Naive thymus-derived CD4-positive, alpha-beta T cell (primary cell): ENCODE measurements at regions not wholly inside any gene's neighbourhood (a gene's known extent, or its start where the extent isn't known, plus 50 kb on each side); places are given as distances from the start of the nearest gene placed in this dataset.

Source experiments
- ATAC-seq: fragments of 150-1000 bp; cut with Tn5 transposase; 2 replicates; pipeline ENCODE4 v1.10.0; 2021; ENCODE audit warnings: mild to moderate bottlenecking, moderate library complexity
- CTCF ChIA-PET: fragments of 350-600 bp; sonication (Branson Sonifier 250); formaldehyde crosslinking; loops from one replicate; lab custom pipeline; 2021; ENCODE audit warnings: antibody characterized with exemption; lab: Charles Lee
- POLR2A ChIA-PET: fragments of 350-600 bp; sonication (Branson Sonifier 250); formaldehyde crosslinking; loops from one replicate; lab custom pipeline; 2021; ENCODE audit warnings: antibody characterized with exemption, inconsistent platforms; lab: Charles Lee
- DNase-seq, 9 donors: peaks; one replicate each; pipeline versions ENCODE4 v3.0.0 to v3.0.0-alpha.2; 2020 to 2022; ENCODE audit warnings: mixed read lengths in 1 of 9
- H3K27ac ChIP-seq: one replicate; pipeline ENCODE4 v1.7.0; 2013; ENCODE audit warnings: mild to moderate bottlenecking, low read depth, low read length, moderate library complexity
- H3K27me3 ChIP-seq, 2 donors: one replicate each; pipeline ENCODE4 v1.7.0; 2013; ENCODE audit warnings: low read length in 2 of 2, mild to moderate bottlenecking in 2 of 2, moderate library complexity in 2 of 2; ENCODE audit not compliant: control insufficient read depth in 2 of 2, insufficient read depth in 2 of 2
- H3K36me3 ChIP-seq, 3 experiments: 1 replicate in 2 of 3; 2 replicates in 1 of 3; pipeline ENCODE4 v1.7.0; 2013; ENCODE audit warnings: low read length in 3 of 3, mild to moderate bottlenecking in 3 of 3, moderate library complexity in 1 of 3; ENCODE audit not compliant: insufficient read depth in 3 of 3, control insufficient read depth in 2 of 3
- H3K4me1 ChIP-seq, 2 donors: one replicate each; pipeline ENCODE4 v1.7.0; 2013; ENCODE audit warnings: low read length in 2 of 2, mild to moderate bottlenecking in 2 of 2, moderate library complexity in 1 of 2; ENCODE audit not compliant: control insufficient read depth in 2 of 2, insufficient read depth in 2 of 2
- H3K4me3 ChIP-seq: 2 replicates; pipeline ENCODE4 v1.7.0; 2013; ENCODE audit warnings: mild to moderate bottlenecking, low read length
- H3K9me3 ChIP-seq, 3 experiments: 1 replicate in 2 of 3; 2 replicates in 1 of 3; pipeline ENCODE4 v1.7.0; 2013; ENCODE audit warnings: low read length in 3 of 3; ENCODE audit not compliant: control insufficient read depth in 2 of 3
- H3K27ac Mint-ChIP-seq, 9 donors: one replicate each; pipeline ENCODE4 v1.8.0; 2020 to 2022; ENCODE audit warnings: mixed read lengths in 9 of 9, mild to moderate bottlenecking in 8 of 9, moderate library complexity in 5 of 9, inconsistent platforms in 2 of 9
- H3K27me3 Mint-ChIP-seq, 5 donors: one replicate each; pipeline ENCODE4 v1.8.0; 2021 to 2022; ENCODE audit warnings: mixed read lengths in 5 of 5, mild to moderate bottlenecking in 1 of 5
- H3K36me3 Mint-ChIP-seq, 5 donors: one replicate each; pipeline ENCODE4 v1.8.0; 2020 to 2022; ENCODE audit warnings: mixed read lengths in 5 of 5, mild to moderate bottlenecking in 3 of 5, inconsistent platforms in 1 of 5
- H3K4me1 Mint-ChIP-seq, 7 donors: one replicate each; pipeline ENCODE4 v1.8.0; 2020 to 2022; ENCODE audit warnings: mixed read lengths in 7 of 7, mild to moderate bottlenecking in 3 of 7, inconsistent platforms in 1 of 7
- H3K4me3 Mint-ChIP-seq, 10 donors: one replicate each; pipeline ENCODE4 v1.8.0; 2020 to 2022; ENCODE audit warnings: mild to moderate bottlenecking in 10 of 10, mixed read lengths in 10 of 10, moderate library complexity in 6 of 10, inconsistent platforms in 2 of 10
- H3K9me3 Mint-ChIP-seq, 11 donors: one replicate each; pipeline ENCODE4 v1.8.0; 2020 to 2022; ENCODE audit warnings: mixed read lengths in 11 of 11, mild to moderate bottlenecking in 4 of 11, inconsistent platforms in 1 of 11, moderate library complexity in 1 of 11
- intact Hi-C, 2 donors: fragments of 100-400 bp; cut with micrococcal nuclease; formaldehyde crosslinking; loops; one replicate each; pipeline ENCODE4 v1.15.1; 2023

GRCh38 chr3:145815707-145816413 is 345.1 kb downstream of the PLOD2 start:
- no peaks in the 10 kb centered on the region for H3K4me1 ChIP-seq
- no peak for ATAC-seq
- no peak overlapping the region for H3K27ac ChIP-seq
- H3K9me3 Mint-ChIP-seq = peaks cover 0 to 11% (median 3%) of the 10 kb centered on the region in 11 donors
- H3K27ac Mint-ChIP-seq = no peak overlapping the region
- H3K9me3 ChIP-seq = no peaks in the 10 kb centered on the region
- no peak overlapping the region for H3K4me3 Mint-ChIP-seq
- H3K4me3 ChIP-seq = no peak overlapping the region
- no peaks in the 10 kb centered on the region for H3K27me3 Mint-ChIP-seq
- H3K4me1 Mint-ChIP-seq = no peaks in the 10 kb centered on the region
- intact Hi-C loops = no loop called here
- DNase-seq = no peak
- H3K36me3 ChIP-seq = no peaks in the 10 kb centered on the region
- no peaks in the 10 kb centered on the region for H3K36me3 Mint-ChIP-seq
- ChIA-PET CTCF (no interaction called here), POLR2A (no interaction called here)
- no peaks in the 10 kb centered on the region for H3K27me3 ChIP-seq

- Histone ChIP-seq H3K27me3 (no peaks in the 10 kb centered on the region), H3K4me1 (no peaks in the 10 kb centered on the region), H3K36me3 (no peaks in the 10 kb centered on the region), H3K4me3 (no peak overlapping the region), H3K9me3 (no peaks in the 10 kb centered on the region), H3K27ac (no peak overlapping the region)
- Mint-ChIP-seq H3K4me3 (no peak overlapping the region), H3K36me3 (no peaks in the 10 kb centered on the region), H3K9me3 (peaks cover 0 to 11% (median 4%) of the 10 kb centered on the region in 11 donors), H3K27me3 (no peaks in the 10 kb centered on the region), H3K4me1 (no peaks in the 10 kb centered on the region), H3K27ac (no peak overlapping the region)
- CTCF ChIA-PET = no interaction called here
- DNase-seq = no peak
- ATAC-seq = no peak
- intact Hi-C loops = no loop called here
- POLR2A ChIA-PET = no interaction called here
Measured at GRCh38 chr3:145817870-145818483, 343.0 kb downstream of the PLOD2 start.

- no peak overlapping the region for H3K27ac ChIP-seq
- no peaks in the 10 kb centered on the region for H3K36me3 ChIP-seq
- intact Hi-C loops = no loop called here
- no peaks in the 10 kb centered on the region for H3K9me3 ChIP-seq
- H3K4me3 ChIP-seq = no peak overlapping the region
- Mint-ChIP-seq H3K27me3 (no peaks in the 10 kb centered on the region), H3K27ac (no peak overlapping the region), H3K4me1 (no peaks in the 10 kb centered on the region), H3K9me3 (peaks cover 2 to 15% (median 6%) of the 10 kb centered on the region in 11 donors), H3K4me3 (no peak overlapping the region), H3K36me3 (no peaks in the 10 kb centered on the region)
- CTCF ChIA-PET = no interaction called here
- no peaks in the 10 kb centered on the region for H3K4me1 ChIP-seq
- H3K27me3 ChIP-seq = no peaks in the 10 kb centered on the region
- POLR2A ChIA-PET = no interaction called here
- DNase-seq (no peak), ATAC-seq (no peak)
Measured at GRCh38 chr3:145820170-145820569, 340.8 kb downstream of the PLOD2 start.

- Histone ChIP-seq H3K4me1 (no peaks in the 10 kb centered on the region), H3K27ac (no peak overlapping the region), H3K36me3 (no peaks in the 10 kb centered on the region), H3K9me3 (no peaks in the 10 kb centered on the region), H3K4me3 (no peak overlapping the region), H3K27me3 (no peaks in the 10 kb centered on the region)
- Mint-ChIP-seq H3K4me1 (no peaks in the 10 kb centered on the region), H3K36me3 (no peaks in the 10 kb centered on the region), H3K27me3 (no peaks in the 10 kb centered on the region), H3K4me3 (no peak overlapping the region), H3K27ac (no peak overlapping the region), H3K9me3 (peaks cover 0 to 19% (median 0%) of the 10 kb centered on the region in 11 donors)
- DNase-seq (no peak), ATAC-seq (no peak)
- ChIA-PET CTCF (no interaction called here), POLR2A (no interaction called here)
- intact Hi-C loops = no loop called here
Measured at GRCh38 chr3:145842294-145842902, 318.6 kb downstream of the PLOD2 start.

- Mint-ChIP-seq H3K27me3 (no peaks in the 10 kb centered on the region), H3K36me3 (no peaks in the 10 kb centered on the region), H3K27ac (no peak overlapping the region), H3K4me1 (no peaks in the 10 kb centered on the region), H3K4me3 (no peak overlapping the region), H3K9me3 (peaks cover 0 to 14% (median 0%) of the 10 kb centered on the region in 11 donors)
- no peaks in the 10 kb centered on the region for H3K27me3 ChIP-seq
- no peak for DNase-seq
- no peaks in the 10 kb centered on the region for H3K4me1 ChIP-seq
- no peak for ATAC-seq
- no peaks in the 10 kb centered on the region for H3K36me3 ChIP-seq
- ChIA-PET POLR2A (no interaction called here), CTCF (no interaction called here)
- H3K27ac ChIP-seq = no peak overlapping the region
- no peak overlapping the region for H3K4me3 ChIP-seq
- intact Hi-C loops = no loop called here
- no peaks in the 10 kb centered on the region for H3K9me3 ChIP-seq
Measured at GRCh38 chr3:145843561-145843960, 317.4 kb downstream of the PLOD2 start.

GRCh38 chr3:145849115-145849514 is 311.9 kb downstream of the PLOD2 start:
- no peaks in the 10 kb centered on the region for H3K9me3 ChIP-seq
- Mint-ChIP-seq H3K27ac (no peak overlapping the region), H3K36me3 (no peaks in the 10 kb centered on the region), H3K4me1 (no peaks in the 10 kb centered on the region), H3K27me3 (no peaks in the 10 kb centered on the region), H3K9me3 (peaks cover 0 to 6% (median 0%) of the 10 kb centered on the region in 11 donors), H3K4me3 (no peak overlapping the region)
- CTCF ChIA-PET = no interaction called here
- no peaks in the 10 kb centered on the region for H3K36me3 ChIP-seq
- no peaks in the 10 kb centered on the region for H3K4me1 ChIP-seq
- no peaks in the 10 kb centered on the region for H3K27me3 ChIP-seq
- POLR2A ChIA-PET = no interaction called here
- intact Hi-C loops = no loop called here
- ATAC-seq (no peak), DNase-seq (no peak)
- no peak overlapping the region for H3K27ac ChIP-seq
- H3K4me3 ChIP-seq = no peak overlapping the region

- H3K36me3 Mint-ChIP-seq = no peaks in the 10 kb centered on the region
- ATAC-seq = no peak
- no peak overlapping the region for H3K27ac Mint-ChIP-seq
Measured at GRCh38 chr3:145854499-145854898, 306.5 kb downstream of the PLOD2 start.

More at GRCh38 chr3:145854499-145854898, 306.5 kb downstream of the PLOD2 start:
- H3K27me3 ChIP-seq = no peaks in the 10 kb centered on the region
- ChIA-PET CTCF (no interaction called here), POLR2A (no interaction called here)
- Mint-ChIP-seq H3K4me1 (no peaks in the 10 kb centered on the region), H3K27me3 (no peaks in the 10 kb centered on the region), H3K9me3 (peaks cover 0 to 6% (median 0%) of the 10 kb centered on the region in 11 donors), H3K4me3 (no peak overlapping the region)
- H3K36me3 ChIP-seq = no peaks in the 10 kb centered on the region
- no peak overlapping the region for H3K4me3 ChIP-seq
- intact Hi-C loops = no loop called here
- no peak for DNase-seq
- no peaks in the 10 kb centered on the region for H3K9me3 ChIP-seq
- no peak overlapping the region for H3K27ac ChIP-seq
- no peaks in the 10 kb centered on the region for H3K4me1 ChIP-seq
